GM19467 (cell line): ENCODE measurements at regions not wholly inside any gene's neighbourhood (a gene's known extent, or its start where the extent isn't known, plus 50 kb on each side); places are given as distances from the start of the nearest gene placed in this dataset.
A peak's percentile ranks its signal among the peaks of the same experiment; 100 is the strongest.

Source experiments
- ATAC-seq: cut with Tn5 transposase; IDR thresholded peaks from one replicate; pipeline ENCODE4 v1.9.1; 2021; ENCODE audit warnings: mild to moderate bottlenecking, moderate library complexity; ENCODE audit not compliant: unreplicated experiment

GRCh38 chr12:92365836-92366235 is 220.2 kb upstream of the BTG1 start:
- ATAC-seq: no peak

- ATAC-seq: no peak
Measured at GRCh38 chr12:92365333-92365732, 219.7 kb upstream of the BTG1 start.

- ATAC-seq: peak; percentile 60
Measured at GRCh38 chr12:92363295-92364146, 217.9 kb upstream of the BTG1 start.

- ATAC-seq: peak; percentile 40
Measured at GRCh38 chr12:92362785-92363184, 217.1 kb upstream of the BTG1 start.

GRCh38 chr12:92362126-92362525 is 216.5 kb upstream of the BTG1 start:
- no peak for ATAC-seq

- ATAC-seq: no peak
Measured at GRCh38 chr12:92360543-92360942, 214.9 kb upstream of the BTG1 start.

GRCh38 chr12:92359581-92360209 is 214.0 kb upstream of the BTG1 start:
- no peak for ATAC-seq

- no peak for ATAC-seq
Measured at GRCh38 chr12:92357584-92358261, 212.1 kb upstream of the BTG1 start.

GRCh38 chr12:92356425-92356824 is 210.8 kb upstream of the BTG1 start:
- no peak for ATAC-seq

- no peak for ATAC-seq
Measured at GRCh38 chr12:92349635-92350034, 204.0 kb upstream of the BTG1 start.

- no peak for ATAC-seq
Measured at GRCh38 chr12:92342574-92342973, 196.9 kb upstream of the BTG1 start.

GRCh38 chr12:92341065-92341668 is 195.5 kb upstream of the BTG1 start:
- no peak for ATAC-seq

- no peak for ATAC-seq
Measured at GRCh38 chr12:92340441-92341064, 194.9 kb upstream of the BTG1 start.

- no peak for ATAC-seq
Measured at GRCh38 chr12:92340003-92340402, 194.4 kb upstream of the BTG1 start.

- ATAC-seq: no peak
Measured at GRCh38 chr12:92339198-92339821, 193.7 kb upstream of the BTG1 start.

- ATAC-seq: no peak
Measured at GRCh38 chr12:92338671-92339070, 193.0 kb upstream of the BTG1 start.

GRCh38 chr12:92338102-92338501 is 192.5 kb upstream of the BTG1 start:
- no peak for ATAC-seq

- ATAC-seq: no peak
Measured at GRCh38 chr12:92337128-92337527, 191.5 kb upstream of the BTG1 start.

GRCh38 chr12:92336641-92337040 is 191.0 kb upstream of the BTG1 start:
- no peak for ATAC-seq

GRCh38 chr12:92335831-92336230 is 190.2 kb upstream of the BTG1 start:
- no peak for ATAC-seq

- ATAC-seq: no peak
Measured at GRCh38 chr12:92334552-92334951, 188.9 kb upstream of the BTG1 start.
